HG03354 (cell line): ENCODE measurements at regions not wholly inside any gene's neighbourhood (a gene's known extent, or its start where the extent isn't known, plus 50 kb on each side); places are given as distances from the start of the nearest gene placed in this dataset.

ENCODE experiments used
- ATAC-seq: cut with Tn5 transposase; IDR thresholded peaks from one replicate; pipeline ENCODE4 v1.9.1; 2021; ENCODE audit warnings: mild to moderate bottlenecking; ENCODE audit not compliant: unreplicated experiment, poor library complexity, severe bottlenecking

DNA sequence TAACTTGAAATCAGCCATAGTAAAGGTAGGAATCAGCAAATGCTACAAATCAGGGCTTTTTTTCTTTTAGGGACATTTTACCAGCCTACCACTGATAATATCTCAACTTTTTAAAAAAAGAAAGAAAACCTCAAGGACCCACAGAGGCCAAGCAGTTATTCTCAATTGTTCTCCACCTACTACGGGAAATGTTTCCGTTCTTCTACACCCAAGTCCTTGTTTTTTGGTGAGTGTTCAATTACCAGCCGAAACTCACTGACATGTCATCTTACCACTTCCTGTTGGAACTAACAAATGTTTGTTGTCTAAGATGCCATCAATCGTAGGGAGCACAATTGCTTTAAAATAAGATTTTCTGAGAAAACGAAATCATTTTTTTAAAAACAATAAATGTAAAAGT lies 50.2 kb upstream of the CDK1 start:
- no peak for ATAC-seq

DNA sequence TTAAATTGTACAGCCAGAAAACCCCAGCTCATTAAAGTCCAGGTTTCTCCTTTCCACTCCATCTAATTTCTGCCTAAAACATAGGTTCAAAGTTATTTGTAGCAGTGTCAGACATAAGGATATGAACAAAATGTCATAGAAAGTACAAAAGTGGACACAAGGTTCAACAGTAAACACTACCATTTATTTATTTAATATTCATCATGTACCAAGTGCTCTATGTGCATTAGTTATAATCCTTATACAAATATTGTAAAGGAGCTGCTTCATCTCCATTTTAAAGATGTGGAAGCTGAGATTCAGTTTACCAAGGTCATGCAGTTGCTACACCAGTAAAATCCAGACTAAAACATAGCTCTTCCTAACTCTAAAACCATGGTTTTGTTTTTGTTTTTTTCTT lies 52.0 kb upstream of the CDK1 start:
- no peak for ATAC-seq

- ATAC-seq, result no peak
Measured at GRCh38 chr10:60722623-60723022, 55.7 kb upstream of the CDK1 start.

GRCh38 chr10:60719721-60720120 lies 58.6 kb upstream of the CDK1 start:
- ATAC-seq, result no peak

DNA sequence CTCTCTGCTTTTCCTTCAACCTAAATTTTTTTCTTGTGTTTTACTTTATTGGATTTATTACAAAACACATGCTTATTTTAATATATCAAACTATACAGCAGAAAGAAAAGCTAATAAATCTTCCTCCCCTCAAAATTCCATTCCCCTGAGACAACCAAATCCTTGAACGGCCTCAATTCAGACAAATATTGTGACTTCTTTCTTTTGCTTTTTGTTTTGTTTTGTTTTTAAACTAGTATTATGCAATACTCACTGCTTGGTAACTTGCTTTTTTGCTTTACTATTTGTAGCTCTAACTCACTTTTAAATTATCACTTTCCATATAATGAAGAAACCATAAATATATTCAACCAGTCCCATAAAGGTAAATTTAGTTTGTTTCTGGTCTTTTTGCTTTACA lies 59.4 kb upstream of the CDK1 start:
- no peak for ATAC-seq

DNA sequence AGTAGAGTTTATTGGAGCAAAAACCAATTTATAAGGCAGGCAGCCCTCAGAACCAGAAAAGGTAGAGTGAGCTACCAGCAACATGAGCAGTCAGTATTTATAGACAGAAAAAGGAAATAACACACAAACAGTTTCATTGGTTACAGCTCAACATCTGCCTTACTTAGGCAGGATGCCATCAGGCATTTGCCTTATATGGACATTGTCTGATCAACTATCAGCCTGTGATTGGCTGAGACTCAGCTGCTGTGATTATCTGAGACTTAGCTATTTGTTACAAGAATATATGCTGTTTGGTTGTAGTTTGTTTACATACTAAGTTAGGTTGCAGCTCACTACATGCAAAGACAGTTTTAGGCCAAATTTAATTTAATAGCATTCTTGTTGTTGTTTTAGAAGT lies 60.4 kb upstream of the CDK1 start:
- ATAC-seq, result peak; percentile 80

- no peak for ATAC-seq
Measured at GRCh38 chr10:60714233-60714632, 64.0 kb upstream of the CDK1 start.

GRCh38 chr10:60711496-60711895 lies 66.8 kb upstream of the CDK1 start:
- no peak for ATAC-seq

- no peak for ATAC-seq
Measured at GRCh38 chr10:60710041-60710440, 68.2 kb upstream of the CDK1 start.

DNA sequence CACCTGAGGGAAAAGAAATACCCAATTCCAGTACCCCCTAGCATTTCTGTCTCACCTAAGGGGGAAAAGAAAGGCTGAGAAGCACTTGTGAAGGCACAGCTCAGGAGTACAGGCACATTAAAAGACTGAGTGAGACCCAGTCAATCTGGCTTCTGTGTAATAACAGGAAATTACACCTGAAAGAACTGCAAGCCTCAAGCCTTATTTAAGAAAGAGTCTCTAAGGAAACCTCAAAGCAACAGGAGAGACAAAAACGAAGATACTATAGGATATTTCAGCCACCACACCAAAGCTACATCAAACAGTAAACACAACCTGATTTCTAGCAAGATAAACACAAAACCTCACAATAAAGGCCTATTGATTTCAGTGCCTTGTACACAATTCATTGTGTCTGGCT lies 69.6 kb upstream of the CDK1 start:
- no peak for ATAC-seq

GRCh38 chr10:60707841-60708240 lies 70.4 kb upstream of the CDK1 start:
- ATAC-seq, result no peak

- ATAC-seq, result no peak
Measured at GRCh38 chr10:60706146-60706545, 72.1 kb upstream of the CDK1 start.

DNA sequence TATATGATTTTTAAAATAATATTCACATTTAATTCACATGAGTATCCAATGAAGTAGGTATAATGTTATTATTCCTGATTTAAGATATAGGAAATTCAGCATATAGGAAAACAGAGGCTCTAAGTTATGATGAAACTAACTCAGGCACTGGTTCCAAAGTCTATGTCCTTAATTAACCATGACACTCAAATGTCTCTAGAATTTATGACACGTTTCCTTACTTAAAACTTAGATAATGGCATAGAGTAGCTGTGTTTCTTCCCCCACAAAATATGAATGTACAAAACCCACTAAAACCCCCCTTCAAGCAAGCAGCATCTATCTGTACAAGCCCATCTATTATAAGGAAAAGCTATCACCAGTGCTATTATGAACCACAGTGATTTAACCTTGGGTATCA lies 72.9 kb upstream of the CDK1 start:
- no peak for ATAC-seq

DNA sequence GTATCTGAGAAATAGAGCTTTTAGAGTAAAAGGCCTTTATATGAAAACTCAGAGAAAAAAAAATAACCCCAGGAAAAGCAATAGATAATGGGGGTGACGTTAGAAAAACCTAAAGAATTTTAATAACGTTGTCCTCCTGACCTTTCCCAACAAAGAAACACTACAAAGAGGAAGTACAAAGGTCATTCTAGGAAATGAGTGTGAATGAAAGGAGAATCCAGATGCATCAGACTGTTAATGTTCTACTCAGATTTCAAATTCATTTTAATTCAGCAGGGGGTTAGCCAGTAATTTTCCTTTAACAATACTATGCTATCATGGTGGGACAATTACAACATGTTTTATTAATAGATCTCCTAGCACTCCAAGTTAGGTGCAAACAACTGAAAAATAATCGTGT lies 73.8 kb upstream of the CDK1 start:
- ATAC-seq, result no peak

GRCh38 chr10:60703266-60704041 lies 74.8 kb upstream of the CDK1 start:
- ATAC-seq, result no peak

DNA sequence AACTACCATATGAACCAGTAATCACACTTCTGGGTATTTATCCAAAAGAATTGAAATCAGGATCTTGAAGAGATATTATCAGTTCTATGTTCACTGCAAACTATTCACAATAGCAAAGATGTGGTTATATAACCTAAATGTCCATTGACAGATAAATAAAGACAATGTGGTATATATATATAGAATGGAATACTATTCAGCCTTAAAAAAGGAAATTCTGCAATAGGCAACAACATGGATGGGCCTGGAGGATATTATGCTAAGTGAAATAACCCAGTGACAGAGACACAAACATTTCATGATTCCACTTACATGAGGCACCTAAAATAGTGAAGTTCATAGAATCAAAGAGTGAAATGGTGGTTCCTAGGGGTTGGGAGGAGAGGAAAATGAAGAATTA lies 90.6 kb upstream of the CDK1 start:
- ATAC-seq, result no peak

GRCh38 chr10:60684091-60684490 lies 94.2 kb upstream of the CDK1 start:
- ATAC-seq, result no peak

GRCh38 chr10:60681103-60681502 lies 97.2 kb upstream of the CDK1 start:
- ATAC-seq, result no peak

DNA sequence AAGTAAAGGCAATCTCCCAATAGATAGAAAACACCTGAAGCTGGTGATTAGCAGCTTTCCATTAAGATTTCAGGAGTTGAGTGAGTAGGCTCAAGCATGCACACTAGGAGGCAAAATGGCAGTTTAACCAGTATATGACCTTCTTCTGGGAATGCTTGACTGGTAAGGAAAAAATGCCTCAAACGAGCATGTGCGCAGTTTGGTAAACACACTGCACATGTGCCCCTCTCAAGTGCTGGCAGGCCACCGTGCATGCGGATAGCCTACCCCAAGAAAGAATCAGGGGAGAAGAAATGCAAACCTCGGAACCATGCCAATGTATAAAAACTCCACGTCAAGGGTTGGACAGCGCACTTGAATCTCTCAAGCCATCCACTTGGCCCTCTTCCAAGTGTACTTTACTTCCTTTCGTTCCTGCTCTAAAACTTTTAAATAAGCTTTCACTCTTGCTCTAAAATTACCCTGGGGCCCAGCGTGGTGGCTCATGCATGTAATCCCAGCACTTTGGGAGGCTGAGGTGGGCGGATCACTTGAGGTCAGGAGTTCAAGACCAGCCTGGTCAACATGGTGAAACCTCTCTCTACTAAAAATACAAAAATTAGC lies 98.8 kb upstream of the CDK1 start:
- no peak for ATAC-seq

- ATAC-seq, result no peak
Measured at GRCh38 chr10:60678978-60679377, 99.3 kb upstream of the CDK1 start.

- ATAC-seq, result no peak
Measured at GRCh38 chr10:60677531-60678129, 100.6 kb upstream of the CDK1 start.
